PC-3 (cell line): ENCODE measurements at regions not wholly inside any gene's neighbourhood (a gene's known extent, or its start where the extent isn't known, plus 50 kb on each side); places are given as distances from the start of the nearest gene placed in this dataset.
A peak's percentile ranks its signal among the peaks of the same experiment; 100 is the strongest.

Source experiments
- ATAC-seq: fragments of 200-7000 bp; cut with Tn5 transposase; 2 replicates; pipeline ENCODE4 v1.9.1; 2020; ENCODE audit warnings: mild to moderate bottlenecking, moderate library complexity
- BruUV-seq: library from RNA; stranded (reverse); fragments of 400-500 nt; replicated peaks from 2 replicates; lab custom pipeline; 2021; lab: Mats Ljungman, UMichigan
- CTCF ChIA-PET: fragments of 300-600 bp; sonication (Branson Sonifier 250); formaldehyde crosslinking; loops from one replicate; lab custom pipeline; 2022; ENCODE audit warnings: antibody characterized with exemption; lab: Charles Lee
- POLR2A ChIA-PET: fragments of 300-600 bp; sonication (Branson Sonifier 250); formaldehyde crosslinking; loops from one replicate; lab custom pipeline; 2022; ENCODE audit warnings: antibody characterized with exemption; ENCODE audit not compliant: unreplicated experiment; lab: Charles Lee
- DNase-seq: peaks from one replicate; pipeline ENCODE4 v3.0.0-alpha.2; 2015
- H2AFZ ChIP-seq: fragments of 300-600 bp; sonication (generic); 2 replicates; pipeline ENCODE4 v1.6.0; 2016; ENCODE audit warnings: antibody characterized with exemption, low read length
- H3F3A ChIP-seq: fragments of 300-600 bp; sonication (generic); one replicate; pipeline ENCODE4 v1.6.0; 2017; ENCODE audit warnings: antibody characterized with exemption, low read length, control low read depth, mild to moderate bottlenecking; ENCODE audit not compliant: unreplicated experiment
- H3K27ac ChIP-seq: fragments of 300-600 bp; sonication (generic); 2 replicates; pipeline ENCODE4 v1.5.1; 2016; ENCODE audit warnings: mild to moderate bottlenecking, low read length
- H3K27me3 ChIP-seq: fragments of 300-600 bp; sonication (generic); 2 replicates; pipeline ENCODE4 v1.6.1; 2016; ENCODE audit warnings: low read length, mixed read lengths
- H3K36me3 ChIP-seq: fragments of 300-600 bp; sonication (generic); 2 replicates; pipeline ENCODE4 v1.6.1; 2016; ENCODE audit warnings: low read depth, mixed run types, low read length, mixed read lengths
- H3K4me1 ChIP-seq: fragments of 300-600 bp; sonication (generic); 2 replicates; pipeline ENCODE4 v1.5.1; 2016; ENCODE audit warnings: low read length; ENCODE audit not compliant: insufficient read depth
- H3K4me2 ChIP-seq: fragments of 300-600 bp; sonication (generic); 2 replicates; pipeline ENCODE4 v1.6.0; 2016; ENCODE audit warnings: low read length
- H3K4me3 ChIP-seq: fragments of 300-600 bp; sonication (generic); 2 replicates; pipeline ENCODE4 v1.5.1; 2016; ENCODE audit warnings: mild to moderate bottlenecking, low read length, mixed read lengths
- H3K79me2 ChIP-seq: fragments of 300-600 bp; sonication (generic); 2 replicates; pipeline ENCODE4 v1.6.1; 2017; ENCODE audit warnings: low read length, mixed read lengths
- H3K9ac ChIP-seq: fragments of 300-600 bp; sonication (generic); 2 replicates; pipeline ENCODE4 v1.6.0; 2016; ENCODE audit warnings: mild to moderate bottlenecking, low read length
- H3K9me2 ChIP-seq: fragments of 300-600 bp; sonication (generic); replicated peaks from 2 replicates; pipeline ENCODE4 v1.6.1; 2016; ENCODE audit warnings: mixed run types, low read length, mixed read lengths
- H3K9me3 ChIP-seq: fragments of 300-600 bp; sonication (generic); 2 replicates; pipeline ENCODE4 v1.6.1; 2016; ENCODE audit warnings: low read length, mixed read lengths
- H4K20me1 ChIP-seq: fragments of 300-600 bp; sonication (generic); 2 replicates; pipeline ENCODE4 v1.6.1; 2016; ENCODE audit warnings: low read length, mixed read lengths
- CTCF ChIP-seq: fragments of 300-600 bp; sonication (generic); conservative IDR thresholded peaks from 2 replicates; pipeline ENCODE4 v1.5.1; 2017; ENCODE audit warnings: antibody characterized with exemption, low read depth, mild to moderate bottlenecking, low read length
- EZH2 ChIP-seq: fragments of 300-600 bp; sonication (generic); IDR thresholded peaks from one replicate; pipeline ENCODE4 v1.6.1; 2017; ENCODE audit warnings: antibody characterized with exemption, mild to moderate bottlenecking, low read length; ENCODE audit not compliant: unreplicated experiment
- EZH2phosphoT487 ChIP-seq: fragments of 300-600 bp; sonication (generic); IDR thresholded peaks from 2 replicates; pipeline ENCODE4 v1.6.1; 2018; ENCODE audit warnings: mild to moderate bottlenecking, antibody characterized with exemption, low read length, borderline replicate concordance
- intact Hi-C: fragments of 100-400 bp; cut with micrococcal nuclease; formaldehyde crosslinking; loops from 2 replicates; pipeline ENCODE4 v1.9.0; 2023

DNA sequence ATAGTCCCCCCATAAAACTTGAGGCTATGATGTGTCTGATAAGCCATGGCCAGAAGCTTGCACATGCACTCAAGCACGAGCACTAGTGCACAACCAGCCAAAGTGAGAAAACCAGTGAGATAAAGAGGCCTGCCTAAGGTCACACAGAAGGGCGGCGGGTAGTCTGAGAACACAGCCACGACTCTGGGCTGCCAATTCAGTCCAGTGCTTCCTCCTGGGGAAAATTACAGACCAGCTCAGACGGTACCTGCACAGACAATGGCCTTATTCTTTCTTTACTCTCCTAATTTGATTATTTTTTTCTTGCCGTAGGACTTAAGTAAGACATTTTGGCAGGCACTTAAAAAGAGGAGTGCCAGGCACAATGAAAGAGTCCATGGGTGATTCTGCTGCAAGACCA lies 533.2 kb upstream of the FAT1 start:
- intact Hi-C loops, result no loop called here
- CTCF ChIA-PET, result no interaction called here
- Histone ChIP-seq H3K9ac (no peak overlapping the region), H3K9me3 (no peaks in the 10 kb centered on the region), H3F3A (no peaks in the 10 kb centered on the region), H4K20me1 (no peaks in the 10 kb centered on the region), H2AFZ (no peak overlapping the region), H3K79me2 (no peaks in the 10 kb centered on the region), H3K4me2 (no peak overlapping the region), H3K27ac (no peak overlapping the region), H3K4me1 (no peaks in the 10 kb centered on the region), H3K4me3 (no peak overlapping the region), H3K36me3 (no peaks in the 10 kb centered on the region), H3K9me2 (no peaks in the 10 kb centered on the region), H3K27me3 (no peaks in the 10 kb centered on the region)
- POLR2A ChIA-PET, result no interaction called here
- DNase-seq (no peak), ATAC-seq (no peak)
- TF ChIP-seq EZH2, result no peak
- BruUV-seq, result no TSS peak

- no peak for TF ChIP-seq CTCF
- no peak for TF ChIP-seq EZH2phosphoT487
- TF ChIP-seq EZH2, result no peak
- Histone ChIP-seq H3K36me3 (no peaks in the 10 kb centered on the region), H3K9me2 (no peaks in the 10 kb centered on the region), H3K4me3 (no peak overlapping the region), H3K9me3 (no peaks in the 10 kb centered on the region), H3F3A (no peaks in the 10 kb centered on the region), H3K4me2 (no peak overlapping the region), H4K20me1 (no peaks in the 10 kb centered on the region), H2AFZ (no peak overlapping the region), H3K4me1 (peaks cover 9% of the 10 kb centered on the region), H3K9ac (no peak overlapping the region), H3K79me2 (no peaks in the 10 kb centered on the region), H3K27me3 (no peaks in the 10 kb centered on the region), H3K27ac (no peak overlapping the region)
- POLR2A ChIA-PET, result no interaction called here
- intact Hi-C loops, result no loop called here
- ATAC-seq (no peak), DNase-seq (no peak)
- no TSS peak for BruUV-seq
- CTCF ChIA-PET, result no interaction called here
Observed at GRCh38 chr4:187258651-187259401, 535.2 kb upstream of the FAT1 start.

DNA sequence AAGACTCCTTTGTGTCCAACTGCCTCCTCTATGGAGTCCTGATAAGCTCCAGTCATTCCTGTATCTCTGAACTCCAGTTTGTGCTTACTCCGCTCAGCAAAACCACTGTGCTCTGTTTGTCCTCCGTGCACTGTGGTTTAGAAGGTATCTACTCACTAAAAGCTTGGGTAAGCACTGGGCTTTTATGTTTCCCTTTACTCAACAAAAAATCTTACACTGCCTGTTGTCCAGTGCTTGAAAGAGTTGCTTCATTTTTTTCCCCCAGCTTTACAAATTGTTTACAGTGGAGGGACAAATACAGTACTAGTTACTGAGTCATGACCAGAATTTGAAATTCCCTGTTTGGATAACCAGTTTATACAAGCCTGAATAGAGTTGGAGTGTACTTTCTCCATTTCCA lies 545.3 kb upstream of the FAT1 start:
- peak; percentile 65 for DNase-seq
- CTCF ChIA-PET, result no interaction called here
- BruUV-seq, result no TSS peak
- peak; percentile 88 for ATAC-seq
- Histone ChIP-seq H3K4me2 (0 out of 2 replicates have a peak overlapping the region, but pooled peaks have one; percentile 6), H3K9ac (no peak overlapping the region), H3K27ac (peak overlapping the region; percentile 13; the same call in 1 of the 2 replicates), H4K20me1 (no peaks in the 10 kb centered on the region), H3K27me3 (no peaks in the 10 kb centered on the region), H3K79me2 (no peaks in the 10 kb centered on the region), H3K4me1 (peaks cover 16% of the 10 kb centered on the region), H3F3A (no peaks in the 10 kb centered on the region), H3K4me3 (no peak overlapping the region), H2AFZ (no peak overlapping the region), H3K36me3 (no peaks in the 10 kb centered on the region), H3K9me3 (no peaks in the 10 kb centered on the region), H3K9me2 (no peaks in the 10 kb centered on the region)
- intact Hi-C loops, result loop anchor here (5.0 to 10.0 kb wide), 2 partner anchors 143 to 324 kb away; no protein-coding TSS in a partner anchor
- no peak for TF ChIP-seq EZH2
- TF ChIP-seq CTCF, result no peak
- no peak for TF ChIP-seq EZH2phosphoT487
- POLR2A ChIA-PET, result no interaction called here
